Peyer's patch (tissue), 4 donors: ENCODE measurements at regions not wholly inside any gene's neighbourhood (a gene's known extent, or its start where the extent isn't known, plus 50 kb on each side); places are given as distances from the start of the nearest gene placed in this dataset.

Source experiments
- POLR2A ChIP-seq, 2 donors: fragments of 450-650 bp; IDR thresholded peaks; one replicate each; pipeline ENCODE4 v1.5.1; 2017; ENCODE audit warnings: antibody characterized with exemption in 2 of 2, mild to moderate bottlenecking in 2 of 2, moderate library complexity in 2 of 2
- TF ChIP-seq, protein P1 (sequence below), 6 experiments: fragments of 450-650 bp in 4 of 6; fragments of 200-600 bp in 2 of 6; sonication (generic) in 1 of 6; IDR thresholded peaks; one replicate each; pipeline ENCODE4 v1.5.1; 2017 to 2019; ENCODE audit warnings: antibody characterized with exemption in 6 of 6, mild to moderate bottlenecking in 3 of 6, moderate library complexity in 1 of 6

DNA sequence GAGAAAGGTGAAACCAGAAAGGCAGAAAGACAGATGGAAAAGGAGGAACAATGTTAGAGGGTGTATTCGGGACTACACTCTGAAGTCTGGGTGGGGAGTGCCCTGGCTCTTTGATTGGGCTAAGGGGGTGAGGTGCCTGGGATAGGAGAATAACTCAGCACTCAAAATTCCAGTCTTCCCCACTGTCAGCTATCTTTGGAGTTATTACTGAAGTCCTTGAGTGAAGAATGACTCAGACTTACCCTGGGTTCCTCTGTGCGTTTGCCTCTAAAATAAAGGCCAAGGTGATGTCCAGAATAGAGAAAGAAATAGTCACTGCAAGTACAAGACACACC is 151.8 kb upstream of the SERPINE2 start:
- no peak for TF ChIP-seq POLR2A (IDR thresholded peaks at IDR 0.05)
- TF ChIP-seq, protein P1, sequence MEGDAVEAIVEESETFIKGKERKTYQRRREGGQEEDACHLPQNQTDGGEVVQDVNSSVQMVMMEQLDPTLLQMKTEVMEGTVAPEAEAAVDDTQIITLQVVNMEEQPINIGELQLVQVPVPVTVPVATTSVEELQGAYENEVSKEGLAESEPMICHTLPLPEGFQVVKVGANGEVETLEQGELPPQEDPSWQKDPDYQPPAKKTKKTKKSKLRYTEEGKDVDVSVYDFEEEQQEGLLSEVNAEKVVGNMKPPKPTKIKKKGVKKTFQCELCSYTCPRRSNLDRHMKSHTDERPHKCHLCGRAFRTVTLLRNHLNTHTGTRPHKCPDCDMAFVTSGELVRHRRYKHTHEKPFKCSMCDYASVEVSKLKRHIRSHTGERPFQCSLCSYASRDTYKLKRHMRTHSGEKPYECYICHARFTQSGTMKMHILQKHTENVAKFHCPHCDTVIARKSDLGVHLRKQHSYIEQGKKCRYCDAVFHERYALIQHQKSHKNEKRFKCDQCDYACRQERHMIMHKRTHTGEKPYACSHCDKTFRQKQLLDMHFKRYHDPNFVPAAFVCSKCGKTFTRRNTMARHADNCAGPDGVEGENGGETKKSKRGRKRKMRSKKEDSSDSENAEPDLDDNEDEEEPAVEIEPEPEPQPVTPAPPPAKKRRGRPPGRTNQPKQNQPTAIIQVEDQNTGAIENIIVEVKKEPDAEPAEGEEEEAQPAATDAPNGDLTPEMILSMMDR (IDR thresholded peaks at IDR 0.05) = no peak
